IMR-90 (cell line): ENCODE measurements at regions not wholly inside any gene's neighbourhood (a gene's known extent, or its start where the extent isn't known, plus 50 kb on each side); places are given as distances from the start of the nearest gene placed in this dataset.

Experiments used
- CEBPB ChIP-seq: IDR thresholded peaks from 2 replicates; pipeline ENCODE4 v1.6.1; 2012; ENCODE audit warnings: low read depth, low read length, improper control_type of control experiment
- CTCF ChIP-seq: conservative IDR thresholded peaks from 2 replicates; pipeline ENCODE4 v1.5.1; 2012; ENCODE audit warnings: mild to moderate bottlenecking, low read depth, low read length, improper control_type of control experiment
- POLR2A ChIP-seq: IDR thresholded peaks from 2 replicates; pipeline ENCODE4 v1.6.1; 2012; ENCODE audit warnings: mild to moderate bottlenecking, low read depth, low read length

GRCh38 chr6:82484001-82484400 is 120.4 kb downstream of the TPBG start:
- TF ChIP-seq CTCF: no peak
- TF ChIP-seq POLR2A: no peak
- TF ChIP-seq CEBPB: no peak
